ENCODE measurements at regions not wholly inside any gene's neighbourhood (a gene's known extent, or its start where the extent isn't known, plus 50 kb on each side); places are given as distances from the start of the nearest gene placed in this dataset.
A peak's percentile ranks its signal among the peaks of the same experiment; 100 is the strongest.
"Not testable (repeated sequence)": the region's sequence is repeated elsewhere in the genome, so short reads cannot be mapped to it uniquely, and the experiment has no call there.

- no peak for DNase-seq
Observed at GRCh38 chr1:66462313-66462712, 71.6 kb upstream of the SGIP1 start.

- no peak for DNase-seq
Observed at GRCh38 chr1:66464351-66464750, 69.6 kb upstream of the SGIP1 start.

GRCh38 chr1:66464802-66465201, 69.2 kb upstream of the SGIP1 start:
- DNase-seq, result no peak

- not testable (repeated sequence) for DNase-seq
Observed at GRCh38 chr1:66466695-66467094, 67.3 kb upstream of the SGIP1 start.

- DNase-seq, result no peak
Observed at GRCh38 chr1:66468722-66469121, 65.2 kb upstream of the SGIP1 start.

- DNase-seq, result no peak
Observed at GRCh38 chr1:66475940-66476339, 58.0 kb upstream of the SGIP1 start.

GRCh38 chr1:66476774-66477173, 57.2 kb upstream of the SGIP1 start:
- DNase-seq, result no peak

GRCh38 chr1:66478116-66478515, 55.8 kb upstream of the SGIP1 start:
- DNase-seq, result no peak

- no peak for DNase-seq
Observed at GRCh38 chr1:66480162-66480561, 53.8 kb upstream of the SGIP1 start.

GRCh38 chr1:66481215-66481614, 52.7 kb upstream of the SGIP1 start:
- DNase-seq, result peak; percentile 30
